ENCODE measurements at regions not wholly inside any gene's neighbourhood (a gene's known extent, or its start where the extent isn't known, plus 50 kb on each side); places are given as distances from the start of the nearest gene placed in this dataset.

DNA sequence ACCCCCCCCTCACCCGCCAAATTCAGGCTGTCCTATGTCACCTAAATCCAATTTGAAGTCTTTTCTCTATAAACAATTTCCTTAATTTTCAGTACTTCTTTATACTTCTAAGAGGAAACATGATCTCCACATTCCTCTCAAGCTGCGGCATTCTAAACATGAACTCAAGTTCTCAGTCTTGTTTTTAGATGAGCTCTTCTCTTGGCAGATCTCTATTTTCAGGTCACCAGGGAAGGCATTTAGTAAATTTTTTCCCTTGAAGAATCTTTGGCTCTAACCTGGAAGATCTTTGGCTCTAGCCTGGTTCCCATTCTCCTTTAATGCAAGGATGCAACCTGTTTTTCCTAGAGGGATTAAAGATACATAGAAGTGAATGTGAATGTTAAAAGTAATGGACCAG, 193.4 kb downstream of the ATG4C start:
- TF ChIP-seq EP300 (IDR thresholded peaks at IDR 0.05; ENCODE audit: borderline replicate concordance in 1 of 2, control insufficient read depth in 1 of 2, low read depth in 2 of 2, low read length in 2 of 2) = no peak
- TF ChIP-seq POLR2AphosphoS5 (IDR thresholded peaks at IDR 0.05; ENCODE audit: low read length) = no peak
